ENCODE measurements at regions not wholly inside any gene's neighbourhood (a gene's known extent, or its start where the extent isn't known, plus 50 kb on each side); places are given as distances from the start of the nearest gene placed in this dataset.

- TF ChIP-seq CTCF (IDR thresholded peaks at IDR 0.05; ENCODE audit: insufficient read depth, low read depth, low read length), result no peak
- TF ChIP-seq EZH2 (IDR thresholded peaks at IDR 0.05; ENCODE audit: insufficient read depth, low read length), result no peak
Observed at GRCh38 chr7:34277803-34278199, 372.5 kb downstream of the BMPER start.
